ENCODE measurements at regions not wholly inside any gene's neighbourhood (a gene's known extent, or its start where the extent isn't known, plus 50 kb on each side); places are given as distances from the start of the nearest gene placed in this dataset.
"Not testable (repeated sequence)": the region's sequence is repeated elsewhere in the genome, so short reads cannot be mapped to it uniquely, and the experiment has no call there.

DNA sequence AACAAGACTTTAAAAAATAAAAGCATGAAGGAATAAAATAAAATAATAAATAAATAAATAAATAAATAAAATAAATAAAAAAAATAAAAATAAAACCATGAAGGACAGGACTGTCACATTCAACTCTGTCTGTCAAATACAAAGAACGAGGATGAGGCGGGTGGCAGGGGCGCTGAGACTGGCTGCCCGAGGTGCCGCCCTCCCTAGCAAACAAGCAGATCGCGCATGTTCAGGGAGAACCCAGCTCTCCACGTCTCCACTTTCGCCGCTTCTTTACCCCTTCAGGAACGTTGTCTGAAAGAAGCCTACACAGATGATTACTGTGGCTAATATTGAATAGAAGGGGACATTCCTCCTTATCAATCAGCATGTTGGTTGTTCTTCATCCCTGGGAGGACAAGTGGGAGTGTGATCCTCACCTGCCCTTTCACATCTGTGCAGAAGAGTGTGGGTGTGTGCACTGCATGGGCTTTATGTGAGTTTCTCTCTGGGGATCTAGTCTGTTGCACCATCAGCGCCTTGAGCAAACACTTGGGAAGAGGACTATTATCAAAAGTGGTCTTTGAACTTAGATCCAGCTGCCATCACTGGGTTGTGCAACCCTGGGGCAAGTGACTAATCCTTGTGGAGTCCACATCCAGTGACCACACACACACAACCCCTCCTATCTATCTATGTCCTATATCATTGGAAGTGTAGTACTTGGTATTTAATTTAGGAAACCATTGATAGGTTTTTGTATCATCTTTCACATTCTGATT is 399.2 kb downstream of the IRX2 start:
- DNase-seq (ENCODE audit: low read depth in 1 of 2, low spot score in 1 of 2) = no peak

DNA sequence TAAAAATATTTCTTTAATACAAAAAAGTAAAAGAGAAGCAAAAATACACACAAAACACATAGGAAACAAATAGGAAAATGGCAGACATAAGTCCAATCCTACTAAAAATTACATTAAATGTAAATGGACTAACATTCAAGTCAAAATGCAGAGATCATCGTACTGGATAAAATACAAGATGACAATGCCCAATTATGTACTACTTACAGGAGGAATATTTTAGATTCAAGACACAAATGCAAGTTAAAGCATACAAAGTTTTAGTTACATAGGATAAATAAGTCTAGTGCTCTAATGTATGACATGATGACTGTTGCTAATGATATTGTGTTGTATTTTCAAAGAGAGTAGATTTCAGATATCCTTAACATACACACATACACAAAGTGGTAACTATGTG is 401.7 kb downstream of the IRX2 start:
- DNase-seq (ENCODE audit: low read depth in 1 of 2, low spot score in 1 of 2) = not testable (repeated sequence)

DNA sequence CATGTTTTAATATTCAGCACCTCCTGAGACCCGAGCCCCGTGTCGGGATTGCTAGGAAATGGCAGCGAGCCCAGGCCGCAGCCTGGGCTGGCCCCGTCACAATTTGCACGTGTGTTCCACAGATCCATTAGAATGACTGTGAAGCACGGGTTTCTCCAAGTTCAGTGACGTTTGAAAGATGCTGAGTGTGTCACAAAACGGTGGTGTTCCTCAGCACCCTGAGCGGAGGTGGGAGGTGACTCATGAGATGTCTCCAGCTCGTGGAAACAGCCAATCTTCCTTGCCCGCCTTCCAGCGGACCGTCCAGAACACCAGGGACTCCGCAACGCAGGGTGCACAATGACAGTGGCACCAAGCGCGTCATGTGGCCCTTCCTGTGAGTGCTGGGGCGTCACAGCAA is 412.8 kb downstream of the IRX2 start:
- DNase-seq (ENCODE audit: low read depth in 1 of 2, low spot score in 1 of 2) = no peak

DNA sequence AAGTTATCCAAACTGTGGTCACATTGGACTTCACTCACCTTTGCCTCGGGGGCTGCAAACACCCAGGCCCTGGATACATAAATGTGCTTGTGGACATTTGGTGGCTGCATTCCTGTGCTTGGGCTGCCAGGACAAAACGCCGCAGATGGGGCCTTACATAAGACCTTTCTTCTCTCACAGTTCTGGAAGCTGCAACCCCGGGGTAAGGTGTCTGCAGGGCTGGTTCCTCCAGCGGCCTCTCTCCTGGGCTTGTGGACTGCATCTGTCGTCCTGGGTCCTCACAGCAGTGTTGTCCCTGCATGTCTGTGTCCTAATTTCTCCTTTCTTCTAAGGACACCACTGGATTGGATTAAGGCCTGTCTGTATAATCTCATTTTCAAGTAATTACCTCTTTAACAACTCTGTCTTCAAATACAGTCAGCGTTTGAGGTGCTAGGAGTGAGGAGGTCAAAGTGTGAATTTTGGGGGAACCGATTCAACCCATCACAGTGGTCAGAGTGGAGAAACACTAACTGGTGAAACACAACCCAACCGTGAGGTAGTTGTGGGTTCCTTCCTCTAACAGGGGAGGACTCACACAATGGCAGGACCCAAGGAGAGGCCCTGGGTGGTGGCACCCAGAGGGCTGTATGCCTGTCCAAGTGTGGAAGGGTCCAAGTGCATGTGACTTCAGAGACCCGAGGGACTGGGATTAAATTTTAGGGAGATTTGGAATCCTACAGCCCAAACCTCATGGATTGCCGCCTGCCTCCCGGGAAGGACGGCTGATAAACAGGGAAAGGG is 415.6 kb downstream of the IRX2 start:
- no peak for DNase-seq (ENCODE audit: low read depth in 1 of 2, low spot score in 1 of 2)

DNA sequence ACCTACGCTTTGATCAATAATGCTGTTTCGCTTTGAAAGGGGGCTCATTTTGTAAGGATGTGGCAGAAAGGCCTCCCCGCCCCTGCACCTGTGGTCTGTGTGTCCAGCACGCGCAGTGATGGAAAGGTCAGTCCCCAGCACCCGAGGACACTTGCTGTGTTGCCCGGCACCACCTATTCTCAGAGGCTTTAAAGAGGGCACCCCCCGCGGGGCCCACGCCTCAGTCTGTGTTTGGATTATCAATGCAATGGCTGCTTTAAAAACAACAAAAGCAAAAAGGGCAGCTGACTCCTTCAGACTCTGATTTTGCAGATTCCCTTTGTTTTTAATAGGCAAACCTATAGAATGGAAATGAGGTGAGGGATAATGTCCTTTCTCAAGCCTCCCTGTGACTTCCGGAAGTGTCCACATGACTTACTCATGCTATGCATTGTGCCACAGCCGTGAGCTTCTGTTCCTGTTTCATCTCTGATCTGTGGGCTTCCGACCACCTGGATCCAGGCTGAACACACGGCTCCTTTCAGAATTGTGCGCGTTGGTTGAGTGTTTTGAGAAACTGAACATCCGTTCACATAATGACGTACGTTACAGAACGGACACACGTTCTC is 416.2 kb downstream of the IRX2 start:
- DNase-seq (ENCODE audit: low read depth in 1 of 2, low spot score in 1 of 2) = no peak

DNA sequence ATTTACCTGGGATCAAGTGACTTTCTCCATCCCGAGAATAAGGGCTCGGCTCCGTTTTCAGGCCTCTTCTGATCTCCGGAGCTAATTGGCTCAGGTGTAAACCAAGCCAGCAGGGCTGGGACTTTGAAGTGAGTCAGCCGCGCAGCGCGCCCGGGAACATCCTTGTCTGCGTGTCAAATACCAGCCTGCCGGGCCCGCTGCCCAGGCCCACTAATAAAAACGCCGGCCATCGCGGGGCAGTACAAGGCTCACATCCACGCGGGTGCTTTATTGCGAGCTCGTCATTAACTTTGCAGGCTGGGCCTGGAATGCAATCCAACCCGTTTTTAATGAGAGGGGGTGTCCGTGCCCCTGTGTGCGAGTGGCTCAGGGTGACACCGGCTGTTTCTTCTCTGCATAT is 416.8 kb downstream of the IRX2 start:
- DNase-seq (ENCODE audit: low read depth in 1 of 2, low spot score in 1 of 2) = no peak

DNA sequence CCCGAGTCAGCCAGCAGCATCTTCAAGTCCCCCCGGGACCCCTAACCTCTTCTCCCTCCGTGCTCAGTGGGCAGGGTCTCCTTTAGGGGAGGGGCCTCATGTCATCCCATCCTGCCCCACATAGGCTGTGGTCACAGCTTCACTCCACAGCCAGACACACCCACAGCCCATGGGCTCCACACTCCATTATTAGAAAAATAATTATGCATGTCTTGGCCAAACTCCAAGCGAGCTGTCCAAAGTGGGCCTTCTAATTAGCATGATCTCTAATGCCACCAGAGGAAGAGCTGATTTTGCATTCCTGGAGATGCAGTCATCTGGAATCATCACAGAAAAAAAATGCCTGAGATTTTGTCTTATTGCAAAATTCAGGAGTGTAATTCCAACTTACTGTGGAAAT is 418.2 kb downstream of the IRX2 start:
- no peak for DNase-seq (ENCODE audit: low read depth in 1 of 2, low spot score in 1 of 2)

DNA sequence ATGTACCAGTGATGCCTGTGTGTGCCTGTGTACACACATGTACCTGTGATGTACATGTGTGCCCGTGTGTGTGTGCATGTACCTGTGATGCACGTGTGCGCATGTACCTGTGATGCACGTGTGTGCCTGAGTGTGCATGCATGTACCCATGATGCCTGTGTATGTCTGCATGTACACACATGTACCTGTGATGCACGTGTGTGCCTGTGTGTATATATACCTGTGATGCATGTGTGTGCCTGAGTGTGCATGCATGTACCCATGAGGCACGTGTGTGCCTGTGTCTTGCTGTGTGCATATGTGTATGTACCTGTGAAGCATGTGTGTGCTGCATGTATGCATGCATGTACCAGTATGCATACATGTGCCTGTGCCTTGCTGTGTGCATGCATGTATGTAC is 419.0 kb downstream of the IRX2 start:
- no peak for DNase-seq (ENCODE audit: low read depth in 1 of 2, low spot score in 1 of 2)

DNA sequence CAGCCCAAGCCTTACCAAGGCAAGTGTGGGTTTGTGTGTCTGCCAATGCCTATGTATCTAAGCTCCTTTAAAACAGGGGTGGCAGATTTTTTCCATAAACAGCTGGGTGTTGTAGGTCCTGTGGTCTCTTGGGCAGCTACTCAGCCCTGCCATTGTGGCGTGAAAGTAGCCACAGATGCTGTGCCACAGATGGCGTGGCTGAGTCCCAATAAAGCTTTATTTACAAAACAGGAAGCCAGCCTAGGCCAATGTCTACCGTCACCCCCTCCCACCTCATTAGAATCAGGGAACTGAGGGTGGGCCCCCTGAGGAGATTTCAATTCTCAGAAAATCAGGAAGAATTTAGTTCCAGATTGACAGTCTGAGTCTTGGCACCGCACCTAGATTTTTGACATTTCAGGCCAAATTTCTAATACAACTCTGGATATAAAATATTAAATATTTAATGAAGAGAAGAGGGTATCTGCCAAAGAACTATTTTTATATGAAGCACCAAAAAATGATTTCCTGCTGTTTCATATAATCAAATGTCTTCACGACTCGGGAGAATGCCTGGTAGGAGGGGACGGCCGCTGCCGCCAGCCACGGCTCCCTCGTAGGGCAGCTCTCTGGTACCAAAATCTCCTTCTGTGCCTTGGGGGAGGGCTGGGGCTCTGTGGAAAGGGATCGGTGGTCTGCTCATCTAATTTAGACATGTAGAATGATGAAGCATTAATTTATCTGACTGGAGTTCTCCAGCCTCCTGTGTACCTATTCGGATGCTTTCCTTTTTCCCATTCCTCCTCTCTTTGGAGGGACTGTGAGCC is 420.9 kb downstream of the IRX2 start:
- DNase-seq (ENCODE audit: low read depth in 1 of 2, low spot score in 1 of 2) = no peak

DNA sequence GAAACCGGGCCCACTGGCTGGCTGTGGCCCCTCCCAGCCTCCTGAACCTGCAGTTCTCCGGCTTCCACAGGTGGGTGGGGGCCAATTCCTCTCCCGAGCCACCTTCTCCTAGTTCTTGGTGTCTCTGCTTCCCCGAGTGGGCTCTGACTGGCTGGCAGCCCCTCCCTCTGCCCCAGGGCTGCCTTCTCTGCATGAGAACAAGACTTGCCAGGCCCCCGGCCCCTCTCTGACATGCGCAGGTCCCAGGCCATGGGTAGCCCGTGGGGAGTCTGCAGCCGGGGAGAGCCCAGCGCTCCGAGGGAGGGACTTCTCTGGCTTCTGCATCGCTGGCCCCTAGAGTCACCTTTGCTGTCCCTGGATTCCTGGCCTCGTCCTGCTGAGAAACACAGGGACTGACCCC is 421.7 kb downstream of the IRX2 start:
- DNase-seq (ENCODE audit: low read depth in 1 of 2, low spot score in 1 of 2) = no peak

DNA sequence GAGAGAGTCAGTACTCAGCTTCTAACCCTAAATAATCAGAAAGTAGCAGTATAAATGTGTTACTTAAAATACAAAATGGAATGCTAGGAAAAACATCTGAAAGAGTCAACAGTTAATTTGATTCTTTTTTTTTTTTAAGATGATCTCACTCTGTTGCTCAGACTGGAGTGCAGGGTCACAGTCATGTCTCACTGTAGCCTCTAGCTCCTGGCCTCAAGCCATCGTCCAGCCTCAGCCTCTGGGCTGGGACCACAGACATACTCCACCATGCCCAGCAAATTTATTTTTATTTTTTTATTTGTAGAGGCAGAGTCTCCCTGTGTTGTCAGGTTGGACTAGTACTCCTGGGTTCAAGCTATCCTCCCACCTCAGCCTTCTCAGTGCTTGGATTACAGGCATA is 424.9 kb downstream of the IRX2 start:
- no peak for DNase-seq (ENCODE audit: low read depth in 1 of 2, low spot score in 1 of 2)

DNA sequence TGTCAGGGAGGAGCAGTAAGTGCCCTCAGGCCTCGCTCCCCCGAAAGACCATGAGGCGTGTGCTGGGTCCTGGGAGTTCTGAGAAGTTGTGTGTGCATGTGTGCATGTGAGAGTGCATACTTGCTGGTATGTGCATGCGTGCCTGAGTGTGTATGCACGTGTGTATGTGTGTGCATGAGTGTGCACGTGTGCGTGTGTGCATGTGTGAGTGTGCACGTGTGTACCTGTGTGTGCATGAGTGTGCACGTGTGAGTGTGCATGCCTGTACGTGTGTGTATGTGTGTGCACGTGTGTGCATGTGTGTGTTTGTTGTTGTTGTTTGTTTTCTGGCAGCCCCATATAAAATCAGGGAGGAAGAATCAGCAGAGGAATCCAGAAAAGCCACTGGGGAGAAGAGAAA is 426.7 kb downstream of the IRX2 start:
- no peak for DNase-seq (ENCODE audit: low read depth in 1 of 2, low spot score in 1 of 2)

DNA sequence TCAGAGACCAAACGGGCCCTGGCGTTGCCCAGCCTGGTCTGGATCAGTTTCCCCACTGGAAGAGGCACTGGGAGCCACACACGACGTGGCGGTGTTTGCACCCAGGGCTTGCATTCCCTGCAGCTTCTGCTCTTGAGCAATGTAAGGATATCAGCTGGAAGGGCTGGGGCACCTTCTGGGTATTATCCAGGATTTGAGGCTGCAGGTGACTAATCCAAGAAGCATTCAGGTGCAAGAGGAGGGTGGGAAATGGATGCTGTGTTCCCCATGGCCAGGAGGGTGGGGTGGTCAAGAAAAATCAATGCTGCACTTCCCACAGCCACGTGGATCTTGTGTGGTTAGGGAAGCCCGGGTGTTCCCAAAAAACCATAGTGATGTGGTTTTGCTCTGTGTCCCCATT is 430.9 kb downstream of the IRX2 start:
- DNase-seq (ENCODE audit: low read depth in 1 of 2, low spot score in 1 of 2) = no peak

DNA sequence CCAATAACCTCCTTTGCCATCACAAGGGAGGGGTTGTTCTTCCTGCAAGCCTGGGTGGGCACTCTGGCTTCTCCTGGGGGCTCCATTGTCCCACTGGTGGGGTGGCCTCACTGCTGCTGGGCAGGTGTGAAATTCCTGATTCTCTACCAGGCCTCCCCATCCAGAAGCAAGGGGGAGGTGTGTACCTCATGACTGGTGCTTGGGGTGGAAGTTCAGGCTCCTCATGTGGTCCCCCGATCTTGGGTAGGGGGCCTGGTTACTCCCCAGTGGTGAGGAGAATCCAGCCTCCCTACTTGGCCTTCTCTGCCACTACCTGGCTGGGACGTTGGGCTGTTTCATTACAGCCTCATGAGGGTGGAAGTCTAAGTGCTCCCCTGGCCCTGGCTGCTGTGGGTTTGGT is 433.9 kb downstream of the IRX2 start:
- no peak for DNase-seq (ENCODE audit: low read depth in 1 of 2, low spot score in 1 of 2)

DNA sequence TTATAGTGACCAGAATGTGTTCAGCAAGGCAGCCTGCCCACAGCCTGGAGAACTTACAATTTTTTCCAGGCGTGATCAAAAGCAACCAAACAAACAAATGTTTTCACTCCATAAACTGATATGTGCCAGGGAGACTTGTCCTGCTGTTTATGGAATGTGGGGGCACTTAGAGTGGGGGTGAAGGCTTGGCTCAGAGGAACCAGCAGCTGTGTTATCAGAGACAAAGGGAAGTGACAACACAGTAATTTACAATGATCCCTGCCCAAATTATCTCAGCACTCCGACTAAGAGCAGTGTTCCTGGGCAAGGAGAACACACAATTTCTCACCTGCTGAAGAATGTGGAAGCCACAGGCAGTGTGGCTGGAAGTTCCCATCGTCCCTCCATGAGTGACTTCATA is 429.1 kb upstream of the IRX4 start:
- no peak for DNase-seq (ENCODE audit: low read depth in 1 of 2, low spot score in 1 of 2)

DNA sequence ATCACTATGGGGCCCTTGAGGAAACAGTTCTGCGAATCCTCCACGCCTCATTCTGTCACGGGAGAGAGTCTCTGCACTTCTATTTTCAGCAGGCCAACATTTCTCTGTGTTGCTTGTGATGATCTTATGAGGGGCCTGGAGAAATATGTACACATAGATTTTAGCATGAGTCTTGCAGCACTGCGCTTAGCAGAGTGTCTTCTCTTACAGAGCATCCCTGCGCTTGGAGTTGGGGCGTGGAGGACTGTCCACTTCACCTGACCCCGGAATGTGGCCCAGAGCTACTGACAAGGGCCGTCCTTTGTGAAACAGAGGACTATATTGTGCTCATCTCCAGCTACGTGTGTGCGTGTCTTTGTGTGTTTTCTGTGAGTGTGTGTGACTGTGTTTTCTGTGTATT is 428.2 kb upstream of the IRX4 start:
- no peak for DNase-seq (ENCODE audit: low read depth in 1 of 2, low spot score in 1 of 2)

DNA sequence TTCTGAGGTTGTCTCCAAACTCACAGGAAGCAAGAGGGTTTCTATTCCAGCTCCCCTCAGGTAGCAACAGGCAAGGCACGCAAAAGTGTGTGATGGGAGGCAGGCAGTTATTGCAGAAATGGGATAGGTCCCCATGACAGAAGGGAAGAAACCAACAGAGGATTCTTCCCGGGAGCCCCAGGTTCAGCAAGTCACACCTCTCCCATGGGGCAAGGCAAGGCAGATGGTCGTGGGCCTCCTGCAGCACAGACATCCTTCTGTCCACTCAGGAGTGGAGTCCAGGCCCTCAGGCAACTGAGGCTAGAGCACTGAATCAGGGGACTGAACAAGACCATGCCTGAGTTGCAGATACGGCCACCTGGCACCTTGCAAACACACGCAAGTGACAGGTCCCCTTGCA is 424.9 kb upstream of the IRX4 start:
- DNase-seq (ENCODE audit: low read depth in 1 of 2, low spot score in 1 of 2) = no peak

DNA sequence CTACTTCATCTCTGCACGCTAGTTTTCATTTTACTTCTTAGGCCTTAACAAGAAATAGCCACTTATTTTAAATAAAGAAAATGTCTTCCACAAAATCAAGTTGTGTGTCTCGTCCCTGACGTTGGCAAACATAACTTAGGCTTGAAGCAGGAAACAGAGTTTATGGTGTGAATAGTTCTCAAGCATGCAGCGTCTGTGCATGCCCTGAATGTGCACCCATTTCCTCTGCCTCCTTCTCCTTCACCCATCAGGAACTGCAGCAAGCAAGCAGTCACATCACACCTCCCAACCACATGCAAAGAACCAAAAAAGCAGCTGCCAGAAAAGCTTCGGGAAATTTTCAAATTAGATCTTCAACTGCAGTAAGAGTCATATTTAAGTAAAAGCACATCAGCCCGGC is 424.0 kb upstream of the IRX4 start:
- no peak for DNase-seq (ENCODE audit: low read depth in 1 of 2, low spot score in 1 of 2)

DNA sequence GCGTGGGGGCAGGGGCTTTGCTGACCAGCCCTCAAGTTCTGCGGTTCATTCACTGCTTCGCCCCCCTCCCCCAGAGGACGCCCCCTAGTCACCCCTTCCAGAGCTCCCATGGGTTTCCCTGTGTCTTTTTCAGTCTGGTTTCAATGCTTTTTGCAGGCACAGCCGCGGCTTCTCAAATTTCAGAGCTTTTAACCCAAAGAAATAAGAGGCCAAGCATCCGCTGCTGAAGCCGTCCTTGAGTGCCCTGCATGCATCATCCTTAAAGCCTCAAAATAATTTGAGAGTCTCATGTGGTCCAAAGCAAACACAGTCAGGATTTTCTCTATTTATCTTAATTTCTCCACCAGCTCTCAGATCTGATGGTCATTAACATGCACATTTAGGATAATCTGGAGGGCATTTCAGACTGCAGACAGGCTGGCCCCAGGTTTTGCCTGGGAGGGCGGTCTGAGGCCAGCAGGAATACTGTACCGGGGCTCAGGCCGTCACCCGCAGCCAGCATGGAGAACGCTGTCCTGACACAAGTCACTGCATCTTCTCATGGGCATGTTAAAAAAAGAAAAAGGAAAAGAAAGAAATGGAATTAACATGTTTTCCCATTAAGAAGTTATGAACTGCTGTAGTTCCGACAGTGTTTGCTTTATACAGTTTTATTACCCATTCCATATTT is 420.8 kb upstream of the IRX4 start:
- no peak for DNase-seq (ENCODE audit: low read depth in 1 of 2, low spot score in 1 of 2)

DNA sequence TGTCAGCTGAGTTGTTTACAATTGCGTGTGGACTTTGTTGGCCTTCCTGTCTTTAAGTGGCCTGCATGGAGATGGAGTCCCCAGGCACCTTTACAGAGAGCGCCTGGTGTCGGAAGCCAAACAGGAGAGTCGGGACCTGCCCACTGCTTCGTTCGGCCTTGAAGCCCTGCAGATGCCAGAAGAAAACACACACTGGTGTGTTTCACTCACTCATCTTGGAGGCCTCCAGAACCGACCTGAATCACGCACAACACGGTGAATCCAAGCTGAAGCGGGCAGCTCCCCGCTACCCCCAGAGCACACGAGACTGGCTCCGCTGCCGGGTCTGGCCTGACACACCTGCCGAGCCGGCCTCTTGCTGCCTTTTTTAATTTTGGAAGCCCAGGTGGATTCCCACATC is 419.4 kb upstream of the IRX4 start:
- no peak for DNase-seq (ENCODE audit: low read depth in 1 of 2, low spot score in 1 of 2)

All from stimulated activated CD4-positive, alpha-beta T cell treated with anti-CD3 and anti-CD28 coated beads, Interleukin-15, amount 100 ng/mL, for 1 hour (primary cell).